PC-3 (cell line): ENCODE measurements at regions not wholly inside any gene's neighbourhood (a gene's known extent, or its start where the extent isn't known, plus 50 kb on each side); places are given as distances from the start of the nearest gene placed in this dataset.

Experiments
- ATAC-seq: fragments of 200-7000 bp; cut with Tn5 transposase; 2 replicates; pipeline ENCODE4 v1.9.1; 2020; ENCODE audit warnings: mild to moderate bottlenecking, moderate library complexity
- BruUV-seq: library from RNA; stranded (reverse); fragments of 400-500 nt; replicated peaks from 2 replicates; lab custom pipeline; 2021; lab: Mats Ljungman, UMichigan
- CTCF ChIA-PET: fragments of 300-600 bp; sonication (Branson Sonifier 250); formaldehyde crosslinking; loops from one replicate; lab custom pipeline; 2022; ENCODE audit warnings: antibody characterized with exemption; lab: Charles Lee
- POLR2A ChIA-PET: fragments of 300-600 bp; sonication (Branson Sonifier 250); formaldehyde crosslinking; loops from one replicate; lab custom pipeline; 2022; ENCODE audit warnings: antibody characterized with exemption; ENCODE audit not compliant: unreplicated experiment; lab: Charles Lee
- DNase-seq: peaks from one replicate; pipeline ENCODE4 v3.0.0-alpha.2; 2015
- H2AFZ ChIP-seq: fragments of 300-600 bp; sonication (generic); 2 replicates; pipeline ENCODE4 v1.6.0; 2016; ENCODE audit warnings: antibody characterized with exemption, low read length
- H3F3A ChIP-seq: fragments of 300-600 bp; sonication (generic); one replicate; pipeline ENCODE4 v1.6.0; 2017; ENCODE audit warnings: antibody characterized with exemption, low read length, control low read depth, mild to moderate bottlenecking; ENCODE audit not compliant: unreplicated experiment
- H3K27ac ChIP-seq: fragments of 300-600 bp; sonication (generic); 2 replicates; pipeline ENCODE4 v1.5.1; 2016; ENCODE audit warnings: mild to moderate bottlenecking, low read length
- H3K27me3 ChIP-seq: fragments of 300-600 bp; sonication (generic); 2 replicates; pipeline ENCODE4 v1.6.1; 2016; ENCODE audit warnings: low read length, mixed read lengths
- H3K36me3 ChIP-seq: fragments of 300-600 bp; sonication (generic); 2 replicates; pipeline ENCODE4 v1.6.1; 2016; ENCODE audit warnings: low read depth, mixed run types, low read length, mixed read lengths
- H3K4me1 ChIP-seq: fragments of 300-600 bp; sonication (generic); 2 replicates; pipeline ENCODE4 v1.5.1; 2016; ENCODE audit warnings: low read length; ENCODE audit not compliant: insufficient read depth
- H3K4me2 ChIP-seq: fragments of 300-600 bp; sonication (generic); 2 replicates; pipeline ENCODE4 v1.6.0; 2016; ENCODE audit warnings: low read length
- H3K4me3 ChIP-seq: fragments of 300-600 bp; sonication (generic); 2 replicates; pipeline ENCODE4 v1.5.1; 2016; ENCODE audit warnings: mild to moderate bottlenecking, low read length, mixed read lengths
- H3K79me2 ChIP-seq: fragments of 300-600 bp; sonication (generic); 2 replicates; pipeline ENCODE4 v1.6.1; 2017; ENCODE audit warnings: low read length, mixed read lengths
- H3K9ac ChIP-seq: fragments of 300-600 bp; sonication (generic); 2 replicates; pipeline ENCODE4 v1.6.0; 2016; ENCODE audit warnings: mild to moderate bottlenecking, low read length
- H3K9me2 ChIP-seq: fragments of 300-600 bp; sonication (generic); replicated peaks from 2 replicates; pipeline ENCODE4 v1.6.1; 2016; ENCODE audit warnings: mixed run types, low read length, mixed read lengths
- H3K9me3 ChIP-seq: fragments of 300-600 bp; sonication (generic); 2 replicates; pipeline ENCODE4 v1.6.1; 2016; ENCODE audit warnings: low read length, mixed read lengths
- H4K20me1 ChIP-seq: fragments of 300-600 bp; sonication (generic); 2 replicates; pipeline ENCODE4 v1.6.1; 2016; ENCODE audit warnings: low read length, mixed read lengths
- EZH2 ChIP-seq: fragments of 300-600 bp; sonication (generic); IDR thresholded peaks from one replicate; pipeline ENCODE4 v1.6.1; 2017; ENCODE audit warnings: antibody characterized with exemption, mild to moderate bottlenecking, low read length; ENCODE audit not compliant: unreplicated experiment
- EZH2phosphoT487 ChIP-seq: fragments of 300-600 bp; sonication (generic); IDR thresholded peaks from 2 replicates; pipeline ENCODE4 v1.6.1; 2018; ENCODE audit warnings: mild to moderate bottlenecking, antibody characterized with exemption, low read length, borderline replicate concordance
- intact Hi-C: fragments of 100-400 bp; cut with micrococcal nuclease; formaldehyde crosslinking; loops from 2 replicates; pipeline ENCODE4 v1.9.0; 2023
- TF ChIP-seq, protein P1 (sequence below): fragments of 300-600 bp; sonication (generic); conservative IDR thresholded peaks from 2 replicates; pipeline ENCODE4 v1.5.1; 2017; ENCODE audit warnings: antibody characterized with exemption, low read depth, mild to moderate bottlenecking, low read length

DNA sequence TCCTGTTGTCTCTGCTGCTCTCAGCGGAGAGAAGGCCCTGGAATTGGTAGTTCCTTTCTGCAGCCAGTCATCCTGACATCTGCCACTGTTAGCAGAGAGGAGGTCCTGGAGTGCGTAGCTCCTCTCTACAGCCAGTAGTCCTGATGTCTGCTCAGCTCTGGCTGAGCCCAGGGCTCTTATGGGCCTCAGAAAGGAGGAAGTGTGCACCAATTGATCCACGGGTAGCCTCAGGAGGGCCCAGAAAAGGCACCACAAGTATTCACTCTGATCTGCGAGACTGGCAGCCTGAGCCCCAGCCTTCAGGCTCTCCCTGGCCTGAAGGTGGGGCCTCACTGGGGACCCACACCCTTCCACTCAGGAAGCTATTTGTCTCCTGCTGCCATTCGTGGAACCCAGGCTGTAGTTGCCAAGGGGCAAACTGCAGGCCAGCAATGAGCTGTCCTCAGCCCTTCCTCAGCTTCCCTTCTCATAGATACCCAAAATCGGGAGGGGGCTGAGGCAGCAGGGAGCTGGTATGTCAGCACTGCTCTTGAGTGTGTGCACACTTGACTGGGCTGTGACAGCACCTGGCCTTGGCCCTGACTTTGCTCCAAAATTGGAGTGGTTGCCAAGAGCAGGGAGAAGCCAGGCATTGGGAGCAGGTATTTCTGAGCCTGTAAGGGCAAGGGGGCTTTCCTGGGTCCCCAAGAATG lies 1049.5 kb upstream of the ACO1 start:
- Histone ChIP-seq H3K4me1 (no peaks in the 10 kb centered on the region), H3K9me2 (no peaks in the 10 kb centered on the region), H3K4me2 (no peak overlapping the region), H3K79me2 (no peaks in the 10 kb centered on the region), H3K27ac (no peak overlapping the region), H3K27me3 (no peaks in the 10 kb centered on the region), H2AFZ (no peak overlapping the region), H3F3A (no peaks in the 10 kb centered on the region), H3K36me3 (no peaks in the 10 kb centered on the region), H3K4me3 (no peak overlapping the region), H4K20me1 (no peaks in the 10 kb centered on the region), H3K9ac (no peak overlapping the region), H3K9me3 (no peaks in the 10 kb centered on the region)
- no peak for DNase-seq
- TF ChIP-seq, protein P1, sequence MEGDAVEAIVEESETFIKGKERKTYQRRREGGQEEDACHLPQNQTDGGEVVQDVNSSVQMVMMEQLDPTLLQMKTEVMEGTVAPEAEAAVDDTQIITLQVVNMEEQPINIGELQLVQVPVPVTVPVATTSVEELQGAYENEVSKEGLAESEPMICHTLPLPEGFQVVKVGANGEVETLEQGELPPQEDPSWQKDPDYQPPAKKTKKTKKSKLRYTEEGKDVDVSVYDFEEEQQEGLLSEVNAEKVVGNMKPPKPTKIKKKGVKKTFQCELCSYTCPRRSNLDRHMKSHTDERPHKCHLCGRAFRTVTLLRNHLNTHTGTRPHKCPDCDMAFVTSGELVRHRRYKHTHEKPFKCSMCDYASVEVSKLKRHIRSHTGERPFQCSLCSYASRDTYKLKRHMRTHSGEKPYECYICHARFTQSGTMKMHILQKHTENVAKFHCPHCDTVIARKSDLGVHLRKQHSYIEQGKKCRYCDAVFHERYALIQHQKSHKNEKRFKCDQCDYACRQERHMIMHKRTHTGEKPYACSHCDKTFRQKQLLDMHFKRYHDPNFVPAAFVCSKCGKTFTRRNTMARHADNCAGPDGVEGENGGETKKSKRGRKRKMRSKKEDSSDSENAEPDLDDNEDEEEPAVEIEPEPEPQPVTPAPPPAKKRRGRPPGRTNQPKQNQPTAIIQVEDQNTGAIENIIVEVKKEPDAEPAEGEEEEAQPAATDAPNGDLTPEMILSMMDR: no peak
- TF ChIP-seq EZH2 (no peak), EZH2phosphoT487 (no peak)
- intact Hi-C loops: no loop called here
- ATAC-seq: no peak
- BruUV-seq: no TSS peak
- ChIA-PET CTCF (no interaction called here), POLR2A (no interaction called here)

GRCh38 chr9:31335529-31336234 lies 1048.8 kb upstream of the ACO1 start:
- Histone ChIP-seq H3K9me3 (no peaks in the 10 kb centered on the region), H3K36me3 (no peaks in the 10 kb centered on the region), H3F3A (no peaks in the 10 kb centered on the region), H3K9me2 (no peaks in the 10 kb centered on the region), H3K27ac (no peak overlapping the region), H4K20me1 (no peaks in the 10 kb centered on the region), H3K9ac (no peak overlapping the region), H3K4me3 (no peak overlapping the region), H3K4me2 (no peak overlapping the region), H3K79me2 (no peaks in the 10 kb centered on the region), H3K27me3 (no peaks in the 10 kb centered on the region), H3K4me1 (no peaks in the 10 kb centered on the region), H2AFZ (no peak overlapping the region)
- intact Hi-C loops: no loop called here
- no TSS peak for BruUV-seq
- DNase-seq: no peak
- CTCF ChIA-PET: no interaction called here
- ATAC-seq: no peak
- POLR2A ChIA-PET: no interaction called here
- TF ChIP-seq, protein P1: no peak
- no peak for TF ChIP-seq EZH2
- TF ChIP-seq EZH2phosphoT487: no peak

DNA sequence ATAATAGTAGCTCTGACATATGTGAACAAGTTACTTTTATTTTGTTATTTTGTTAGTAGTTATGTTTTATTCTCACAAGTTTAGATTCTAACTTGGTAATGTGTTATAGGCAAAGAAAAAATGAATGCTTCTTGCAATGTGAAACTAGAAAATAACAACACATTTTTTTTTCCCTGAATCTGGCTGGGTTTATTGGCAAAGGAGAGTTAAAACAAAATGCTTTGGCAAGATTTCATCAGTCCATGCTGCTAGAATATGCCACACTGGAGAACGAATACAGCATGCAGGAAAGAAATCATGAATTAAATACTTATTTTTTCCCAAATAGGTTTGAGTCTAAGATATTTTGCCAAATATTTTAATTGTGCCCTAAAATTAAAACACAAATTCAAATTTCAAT lies 1048.1 kb upstream of the ACO1 start:
- ATAC-seq: no peak
- Histone ChIP-seq H3K4me2 (no peak overlapping the region), H3K79me2 (no peaks in the 10 kb centered on the region), H3K9ac (no peak overlapping the region), H3K4me1 (no peaks in the 10 kb centered on the region), H2AFZ (no peak overlapping the region), H3F3A (no peaks in the 10 kb centered on the region), H3K9me3 (no peaks in the 10 kb centered on the region), H3K9me2 (no peaks in the 10 kb centered on the region), H3K27me3 (no peaks in the 10 kb centered on the region), H3K27ac (no peak overlapping the region), H4K20me1 (no peaks in the 10 kb centered on the region), H3K36me3 (no peaks in the 10 kb centered on the region), H3K4me3 (no peak overlapping the region)
- no peak for DNase-seq
- CTCF ChIA-PET: no interaction called here
- intact Hi-C loops: no loop called here
- no TSS peak for BruUV-seq
- TF ChIP-seq, protein P1: no peak
- no peak for TF ChIP-seq EZH2phosphoT487
- no peak for TF ChIP-seq EZH2
- POLR2A ChIA-PET: no interaction called here
